HG02588 (cell line): ENCODE measurements at regions not wholly inside any gene's neighbourhood (a gene's known extent, or its start where the extent isn't known, plus 50 kb on each side); places are given as distances from the start of the nearest gene placed in this dataset.

ENCODE experiments used
- ATAC-seq: cut with Tn5 transposase; IDR thresholded peaks from one replicate; pipeline ENCODE4 v1.9.1; 2021; ENCODE audit warnings: mild to moderate bottlenecking, moderate library complexity; ENCODE audit not compliant: unreplicated experiment

GRCh38 chr13:109454167-109454917 is 332.0 kb downstream of the IRS2 start:
- ATAC-seq: no peak

GRCh38 chr13:109451726-109452125 is 334.7 kb downstream of the IRS2 start:
- no peak for ATAC-seq

- ATAC-seq: no peak
These were observed 337.8 kb downstream of the IRS2 start for GRCh38 chr13:109448629-109449028.

GRCh38 chr13:109447667-109448066 is 338.7 kb downstream of the IRS2 start:
- ATAC-seq: no peak

GRCh38 chr13:109440320-109440719 is 346.1 kb downstream of the IRS2 start:
- no peak for ATAC-seq

GRCh38 chr13:109439813-109440212 is 346.6 kb downstream of the IRS2 start:
- no peak for ATAC-seq

- no peak for ATAC-seq
These were observed 349.5 kb downstream of the IRS2 start for GRCh38 chr13:109436841-109437240.

- ATAC-seq: no peak
These were observed 350.2 kb downstream of the IRS2 start for GRCh38 chr13:109436055-109436622.

- ATAC-seq: no peak
These were observed 355.2 kb downstream of the IRS2 start for GRCh38 chr13:109431217-109431616.

GRCh38 chr13:109428146-109428545 is 358.2 kb downstream of the IRS2 start:
- no peak for ATAC-seq

- no peak for ATAC-seq
These were observed 358.7 kb downstream of the IRS2 start for GRCh38 chr13:109427695-109428094.

GRCh38 chr13:109427148-109427547 is 359.2 kb downstream of the IRS2 start:
- no peak for ATAC-seq

GRCh38 chr13:109426690-109426990 is 359.7 kb downstream of the IRS2 start:
- no peak for ATAC-seq

GRCh38 chr13:109425821-109426689 is 360.3 kb downstream of the IRS2 start:
- ATAC-seq: no peak

- no peak for ATAC-seq
These were observed 364.2 kb downstream of the IRS2 start for GRCh38 chr13:109422161-109422560.

GRCh38 chr13:109419896-109420295 is 366.5 kb downstream of the IRS2 start:
- no peak for ATAC-seq

GRCh38 chr13:109418111-109418510 is 368.3 kb downstream of the IRS2 start:
- ATAC-seq: no peak

GRCh38 chr13:109416001-109416400 is 370.4 kb downstream of the IRS2 start:
- no peak for ATAC-seq

- ATAC-seq: no peak
These were observed 371.3 kb downstream of the IRS2 start for GRCh38 chr13:109415057-109415456.

GRCh38 chr13:109412283-109412901 is 374.0 kb downstream of the IRS2 start:
- ATAC-seq: no peak

- no peak for ATAC-seq
These were observed 375.5 kb downstream of the IRS2 start for GRCh38 chr13:109410868-109411267.
